NCI-H1930 (cell line): ENCODE measurements at regions not wholly inside any gene's neighbourhood (a gene's known extent, or its start where the extent isn't known, plus 50 kb on each side); places are given as distances from the start of the nearest gene placed in this dataset.
"Not testable (repeated sequence)": the region's sequence is repeated elsewhere in the genome, so short reads cannot be mapped to it uniquely, and the experiment has no call there.

Experiments used
- DNase-seq, 2 experiments: peaks; one replicate each; lab custom pipeline; 2025; lab: John Stamatoyannopoulos, UW

DNA sequence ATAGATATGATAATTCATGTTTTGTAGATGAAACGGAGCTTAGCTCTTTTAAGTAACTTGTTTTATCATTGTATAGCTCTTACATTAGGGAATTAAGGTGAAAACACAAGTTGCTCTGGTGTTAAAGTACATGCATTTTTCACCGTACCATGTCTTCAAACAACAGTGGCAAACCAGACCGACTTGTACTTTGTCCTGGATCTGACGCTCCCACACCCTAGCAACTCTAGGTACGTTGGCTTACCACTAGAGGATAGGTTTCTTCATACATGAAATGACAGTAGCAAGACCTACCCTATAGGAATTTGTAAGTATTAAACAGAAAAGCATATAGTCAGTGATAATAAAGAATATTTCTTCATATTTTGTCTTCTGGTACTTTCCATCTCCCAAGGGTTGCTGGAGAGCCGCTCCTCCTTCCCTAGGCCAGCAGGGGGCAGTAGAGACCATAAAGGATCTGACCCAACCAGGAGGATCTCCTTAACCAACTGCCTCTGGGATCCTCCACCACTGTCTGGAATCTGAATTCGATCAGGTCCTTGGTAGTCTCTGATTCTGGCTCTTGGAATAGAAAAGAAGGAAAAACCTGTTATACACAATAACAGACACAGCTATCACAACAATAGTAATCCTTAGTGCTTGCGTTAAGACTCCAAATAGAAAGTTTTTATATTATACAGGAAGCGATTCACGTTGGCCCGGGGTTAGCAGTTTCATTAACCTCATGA, 136.7 kb downstream of the CAVIN4 start:
- peak; percentile 26 to 59 for DNase-seq

DNA sequence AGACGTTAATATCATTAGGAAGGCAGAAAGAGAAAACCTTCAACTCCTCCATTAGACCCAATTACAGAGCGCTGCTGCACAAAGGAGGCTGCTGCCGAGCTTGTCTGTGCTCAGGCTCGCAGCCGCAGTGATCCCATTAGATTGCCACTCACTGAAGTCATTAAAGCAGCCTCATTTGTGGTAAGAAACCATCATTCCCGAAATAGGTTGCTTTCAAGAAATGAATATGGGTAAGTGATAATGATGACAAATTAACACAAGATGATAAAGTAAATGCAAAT, 137.2 kb downstream of the CAVIN4 start:
- no peak for DNase-seq

DNA sequence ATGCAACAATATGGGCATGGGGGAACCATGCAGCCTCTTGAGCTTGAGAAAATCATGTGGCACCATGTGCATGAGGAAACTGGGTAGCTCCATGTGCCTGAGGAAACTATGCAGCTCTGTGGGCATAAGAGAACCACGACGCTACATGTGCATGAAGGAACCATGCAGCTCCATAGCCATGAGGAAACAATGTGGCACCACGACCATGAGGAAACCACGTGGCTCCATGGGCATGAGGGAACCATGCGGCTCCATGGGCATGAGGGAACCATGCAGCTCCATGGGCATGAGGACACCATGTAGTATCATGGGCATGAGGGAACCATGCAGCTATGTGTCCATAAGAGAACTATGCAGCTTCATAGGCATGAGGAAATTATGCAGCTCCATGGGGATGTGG, 140.8 kb downstream of the CAVIN4 start:
- no peak for DNase-seq

DNA sequence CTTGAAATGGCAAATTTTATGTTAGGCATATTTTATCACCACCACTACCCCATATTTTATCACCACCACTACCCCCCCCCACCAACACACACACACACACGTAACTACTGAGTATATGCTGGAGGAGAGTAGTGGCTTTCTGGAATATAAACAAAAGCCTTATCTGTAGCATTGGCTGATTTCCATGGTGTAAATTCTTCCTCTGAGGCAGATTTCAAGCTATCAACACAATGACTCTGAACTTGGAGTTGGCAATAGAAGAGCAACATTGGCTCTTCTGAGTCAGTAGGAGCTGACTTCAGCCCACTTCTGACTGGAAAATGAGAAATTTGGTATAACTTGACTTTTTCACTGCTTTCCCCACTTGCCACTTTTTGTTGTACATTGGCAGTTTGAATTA, 143.0 kb downstream of the CAVIN4 start:
- no peak for DNase-seq

DNA sequence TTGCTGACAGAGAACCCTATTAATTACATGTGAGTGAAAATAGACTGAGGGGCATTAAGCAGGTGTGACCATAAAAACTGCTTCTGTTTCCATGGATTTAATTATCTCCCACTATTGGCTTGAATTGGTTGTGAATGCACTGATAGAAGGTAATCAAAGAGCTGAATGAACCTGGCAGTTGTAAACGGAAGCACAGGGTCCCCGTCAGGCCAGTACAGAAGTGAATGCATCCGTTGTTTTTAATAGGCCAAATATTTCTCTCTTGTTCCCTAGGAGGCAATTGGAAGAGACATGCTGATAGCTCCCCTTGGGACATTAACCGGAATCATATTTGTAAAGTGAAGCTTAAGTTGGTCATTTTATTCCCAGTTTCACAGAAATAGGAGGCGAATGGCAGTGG, 147.0 kb downstream of the CAVIN4 start:
- peak; percentile 86 to 87 for DNase-seq

DNA sequence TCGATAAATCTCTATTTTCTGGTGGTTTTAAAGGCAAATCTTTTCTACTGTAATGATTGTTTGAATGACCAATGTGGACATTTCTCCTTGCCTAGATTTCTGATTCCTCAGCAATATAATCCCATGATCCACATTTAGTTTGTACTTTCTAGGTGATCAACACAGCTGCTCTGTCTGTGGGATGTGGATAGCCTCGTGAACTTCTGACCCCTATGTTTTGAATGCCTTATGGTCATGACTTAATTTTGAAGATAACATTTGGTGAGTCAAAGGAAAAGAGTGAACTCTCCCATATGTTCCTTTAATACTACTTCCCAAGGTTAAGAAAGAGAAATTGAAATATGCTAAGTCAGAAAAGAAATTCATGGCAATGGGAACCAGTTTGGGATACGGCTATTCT, 147.5 kb downstream of the CAVIN4 start:
- DNase-seq = peak in 1 of 2 experiments; percentile 63

DNA sequence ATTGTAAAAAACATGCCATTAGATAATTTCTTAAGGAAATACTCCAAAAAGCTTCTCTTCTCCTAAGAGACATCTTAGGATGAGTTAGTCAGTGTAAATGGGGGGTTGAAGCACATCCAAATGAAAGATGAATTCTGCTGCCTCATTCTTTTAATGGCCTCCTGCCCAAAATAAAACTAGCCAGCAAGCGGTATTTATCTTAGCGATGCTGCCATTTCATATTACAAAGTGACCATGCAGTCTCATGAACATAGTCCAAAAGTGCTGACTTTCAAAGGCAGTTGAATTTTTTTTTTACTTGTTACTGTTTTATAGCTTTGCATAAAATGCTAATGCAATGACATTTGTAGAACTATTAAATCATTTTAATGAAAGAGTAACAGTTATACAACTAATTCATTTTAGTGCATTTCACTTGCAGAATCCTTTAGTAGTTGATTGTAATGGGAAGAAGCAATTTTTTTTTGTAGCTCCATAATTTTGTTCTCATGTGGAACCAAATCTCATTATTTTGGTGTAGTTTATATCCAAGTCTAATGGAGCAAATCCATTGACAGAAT, 151.5 kb downstream of the CAVIN4 start:
- DNase-seq = no peak

DNA sequence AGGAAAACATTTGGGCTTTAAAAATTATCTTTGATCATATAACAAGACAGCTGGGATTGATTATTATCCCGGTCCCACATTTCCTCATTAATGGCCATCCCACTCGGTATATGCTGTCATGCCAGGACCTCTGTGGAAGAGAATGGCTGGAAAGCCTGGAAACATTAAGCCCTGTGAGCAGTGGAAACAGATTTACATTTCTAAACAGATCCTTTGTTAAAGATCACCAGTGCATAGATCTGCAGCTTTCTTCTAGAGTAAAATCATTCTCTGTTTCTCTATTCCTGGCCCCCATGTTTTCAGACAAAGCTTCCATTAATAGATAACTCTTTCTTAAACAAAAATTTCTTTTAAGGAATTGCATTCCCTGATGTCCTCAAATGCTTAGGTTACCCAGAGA, 152.2 kb downstream of the CAVIN4 start:
- no peak for DNase-seq

DNA sequence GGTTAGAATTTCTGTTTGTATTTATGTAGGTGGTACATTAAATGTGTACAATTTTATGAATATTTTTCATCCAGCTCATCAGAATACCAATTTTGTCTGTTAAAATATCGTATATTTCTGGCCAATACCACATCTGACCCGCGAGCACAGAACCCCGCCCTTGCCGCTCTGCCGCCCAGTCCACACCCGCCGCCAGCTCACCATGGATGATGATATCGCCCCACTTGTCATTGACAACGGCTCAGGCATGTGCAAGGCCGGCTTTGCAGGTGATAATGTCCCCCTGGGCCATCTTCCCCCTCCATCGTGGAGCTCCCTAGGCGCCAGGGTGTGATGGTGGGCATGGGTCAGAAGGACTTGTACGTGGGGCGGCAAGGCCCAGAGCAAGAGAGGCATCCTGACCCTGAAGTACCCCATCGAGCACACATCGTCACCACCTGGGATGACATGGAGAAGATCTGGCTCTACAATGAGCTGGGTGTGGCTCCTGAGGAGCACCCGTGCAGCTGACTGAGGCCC, 153.2 kb downstream of the CAVIN4 start:
- DNase-seq = no peak

DNA sequence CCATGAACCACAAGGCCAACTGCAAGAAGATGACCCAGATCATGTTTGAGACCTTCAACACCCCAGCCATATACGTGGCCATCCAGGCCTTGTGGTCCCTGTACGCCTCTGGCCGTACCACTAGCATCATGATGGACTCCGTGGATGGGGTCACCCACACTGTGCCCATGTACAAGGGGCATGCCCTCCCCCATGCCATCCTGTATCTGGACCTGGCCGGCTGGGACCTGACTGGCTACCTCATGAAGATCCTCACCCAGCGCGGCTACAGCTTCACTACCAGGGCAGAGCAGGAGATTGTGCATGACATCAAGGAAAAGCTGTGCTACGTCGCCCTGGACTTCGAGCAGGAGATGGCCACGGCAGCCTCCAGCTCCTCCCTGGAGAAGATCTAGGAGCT, 153.7 kb downstream of the CAVIN4 start:
- no peak for DNase-seq

DNA sequence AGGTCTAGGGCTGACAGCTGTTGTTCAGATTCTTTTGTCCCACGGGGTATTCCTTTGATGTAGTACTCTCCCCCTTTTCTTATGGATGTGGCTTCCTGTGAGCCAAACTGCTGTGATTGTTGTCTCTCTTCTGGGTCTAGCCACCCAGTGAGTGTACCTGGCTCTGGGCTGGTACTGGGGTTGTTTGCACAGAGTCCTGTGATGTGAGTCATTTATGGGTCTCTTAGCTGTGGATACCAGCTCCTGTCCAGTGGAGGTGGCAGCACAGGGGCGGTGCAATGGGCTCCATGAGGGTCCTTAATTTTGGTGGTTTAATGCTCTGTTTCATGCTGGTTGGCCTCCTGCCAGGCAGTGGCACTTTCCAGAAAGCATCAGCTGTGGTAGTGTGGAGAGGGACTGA, 161.3 kb downstream of the CAVIN4 start:
- no peak for DNase-seq

DNA sequence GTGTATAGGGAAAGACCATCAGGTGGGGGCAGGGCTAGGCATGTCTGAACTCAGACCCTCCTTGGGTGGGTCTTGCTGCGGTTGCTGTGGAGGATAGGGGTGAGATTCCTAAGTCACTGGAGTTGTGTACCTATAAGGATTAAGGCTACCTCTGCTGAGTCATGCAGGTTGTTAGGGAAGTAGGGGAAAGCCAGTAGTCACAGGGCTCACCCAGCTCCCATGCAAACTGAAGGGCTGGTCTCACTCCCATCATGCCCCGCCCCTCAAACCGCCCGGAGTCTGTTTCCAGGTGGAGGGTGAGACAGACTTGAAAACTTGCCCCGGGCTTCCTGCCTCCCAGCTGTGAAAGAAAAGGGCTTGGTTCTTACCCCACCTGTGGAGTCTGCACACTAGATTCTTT, 161.8 kb downstream of the CAVIN4 start:
- DNase-seq = no peak

DNA sequence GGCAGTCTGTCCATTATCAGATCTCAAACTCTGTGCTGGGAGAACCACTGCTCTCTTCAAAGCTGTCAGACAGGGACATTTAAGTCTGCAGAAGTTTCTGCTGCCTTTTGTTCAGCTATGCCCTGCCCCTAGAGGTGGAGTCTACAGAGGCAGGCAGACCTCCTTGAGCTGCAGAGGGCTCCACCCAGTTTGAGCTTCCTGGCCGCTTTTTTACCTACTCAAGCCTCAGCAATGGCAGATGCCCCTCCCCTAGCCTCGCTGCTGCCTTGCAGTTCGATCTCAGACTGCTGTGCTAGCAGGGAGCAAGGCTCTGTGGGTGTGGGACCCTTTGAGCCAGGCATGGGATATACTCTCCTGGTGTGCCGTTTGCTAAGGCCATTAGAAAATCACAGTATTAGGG, 171.1 kb downstream of the CAVIN4 start:
- not testable (repeated sequence) for DNase-seq

DNA sequence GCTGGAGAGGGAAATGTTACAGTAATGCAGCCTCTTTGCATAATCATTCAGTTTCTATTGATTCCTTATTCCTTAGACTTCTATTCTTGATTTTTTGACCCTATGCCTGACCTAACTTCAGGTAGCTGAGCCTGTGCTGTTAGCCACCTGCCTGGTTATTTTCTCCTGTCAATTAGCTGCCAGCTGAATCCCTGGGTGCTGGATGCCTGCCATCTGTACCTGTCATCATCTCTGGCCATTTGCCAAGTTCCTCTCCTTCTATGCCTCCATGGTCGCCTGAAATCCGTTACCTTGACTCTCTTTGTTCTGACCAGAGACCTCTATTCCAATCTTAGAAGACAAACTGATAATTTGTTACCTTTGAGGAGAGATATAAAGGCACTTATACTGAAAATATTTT, 178.3 kb downstream of the CAVIN4 start:
- peak in 1 of 2 experiments; percentile 42 for DNase-seq

DNA sequence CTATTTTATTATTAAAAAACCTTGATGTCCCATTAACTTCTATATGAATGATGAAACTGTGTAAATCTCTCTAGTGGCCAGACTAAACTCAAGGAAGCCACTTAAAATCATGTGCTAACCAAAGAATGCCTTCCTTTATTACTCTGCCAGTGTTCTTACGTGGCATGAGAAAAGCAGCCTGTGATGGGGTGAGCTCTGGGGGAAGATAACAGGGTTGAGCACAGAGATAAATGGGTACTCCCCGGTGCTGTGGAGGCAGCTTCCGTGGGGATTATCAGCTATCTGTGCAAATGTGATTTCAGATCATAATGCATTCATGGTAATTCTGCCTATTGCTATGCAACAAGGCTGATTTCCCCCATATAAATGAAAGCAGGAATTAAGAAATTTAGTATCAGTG, 181.3 kb downstream of the CAVIN4 start:
- no peak for DNase-seq

DNA sequence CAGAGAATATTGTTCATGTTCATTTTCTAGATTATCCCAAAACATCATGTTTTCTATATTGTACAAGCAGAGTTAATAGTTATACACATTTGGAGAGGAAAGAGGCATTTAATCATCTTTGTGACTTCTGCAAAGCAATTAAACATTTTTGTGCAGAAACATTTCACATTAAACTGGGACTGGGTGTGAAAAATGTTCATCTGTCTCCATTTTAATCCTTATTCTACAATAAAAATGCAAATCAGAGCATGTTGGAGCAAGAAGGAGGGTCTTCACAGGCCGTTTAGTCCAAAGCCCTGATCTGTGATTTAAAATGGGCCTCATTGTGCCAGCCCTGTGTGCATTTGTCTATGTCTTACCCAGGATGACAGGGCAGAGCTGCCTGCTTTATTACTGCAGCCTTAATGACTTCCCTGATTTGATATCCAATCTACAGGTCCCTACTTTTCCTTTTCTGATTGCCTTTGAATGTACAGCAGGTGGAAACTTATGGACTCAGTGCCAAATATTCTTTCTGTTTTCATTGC, 183.5 kb downstream of the CAVIN4 start:
- DNase-seq = no peak

DNA sequence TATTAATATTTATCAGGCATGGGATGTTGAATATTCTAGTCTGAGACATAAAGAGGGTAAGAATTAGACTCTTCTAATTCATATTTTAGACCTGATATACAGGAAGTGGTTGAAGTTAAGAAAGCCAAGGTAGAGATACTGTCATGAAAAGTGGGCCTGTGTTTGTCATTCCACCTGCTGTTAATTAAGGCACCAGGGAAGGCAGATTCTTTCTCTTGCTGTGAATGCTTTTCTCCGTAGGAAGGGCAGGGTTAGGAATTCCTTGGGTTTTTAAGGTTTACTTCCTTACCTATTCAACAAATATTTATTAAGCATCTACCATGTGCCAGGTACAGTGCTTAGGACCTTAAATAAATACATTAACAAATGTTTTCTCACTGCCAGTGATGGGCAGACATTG, 196.4 kb downstream of the CAVIN4 start:
- no peak for DNase-seq

DNA sequence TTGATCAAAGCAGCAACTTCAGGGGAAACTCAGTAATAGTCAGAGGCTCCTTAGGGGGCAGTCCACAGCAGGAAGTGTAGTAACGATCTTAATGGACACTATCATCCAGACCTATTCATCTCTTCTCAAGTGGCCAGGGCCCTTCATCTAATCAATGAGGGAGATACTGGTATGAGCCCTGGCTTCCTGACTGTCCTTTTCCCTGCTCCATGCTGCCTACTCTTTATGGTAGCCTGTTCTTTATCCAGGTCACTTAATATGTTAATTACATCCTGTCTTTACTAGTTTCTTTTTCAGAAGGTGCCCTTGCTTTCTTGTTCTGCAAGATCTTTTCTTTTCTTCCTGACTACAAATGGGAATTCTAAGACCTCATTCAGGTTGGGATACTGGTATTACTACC, 197.1 kb downstream of the CAVIN4 start:
- no peak for DNase-seq

DNA sequence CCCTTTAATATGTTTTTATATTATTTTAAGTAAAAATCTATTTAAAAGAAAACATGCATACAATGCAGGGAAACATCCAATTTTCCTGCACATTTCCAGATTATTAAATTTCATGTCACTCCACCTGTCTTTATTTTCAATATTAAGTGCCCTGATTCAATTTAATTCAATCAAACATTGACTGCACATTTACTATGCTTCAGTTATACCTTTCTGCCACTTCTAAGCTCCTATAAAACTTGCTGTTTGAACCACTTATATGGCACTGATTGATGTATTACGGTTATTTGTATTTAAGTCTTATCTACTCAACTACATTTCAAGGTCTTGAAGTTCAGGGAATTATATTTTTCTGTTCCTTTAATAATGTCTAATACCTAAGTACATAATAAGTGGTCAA, 198.0 kb downstream of the CAVIN4 start:
- DNase-seq = no peak

DNA sequence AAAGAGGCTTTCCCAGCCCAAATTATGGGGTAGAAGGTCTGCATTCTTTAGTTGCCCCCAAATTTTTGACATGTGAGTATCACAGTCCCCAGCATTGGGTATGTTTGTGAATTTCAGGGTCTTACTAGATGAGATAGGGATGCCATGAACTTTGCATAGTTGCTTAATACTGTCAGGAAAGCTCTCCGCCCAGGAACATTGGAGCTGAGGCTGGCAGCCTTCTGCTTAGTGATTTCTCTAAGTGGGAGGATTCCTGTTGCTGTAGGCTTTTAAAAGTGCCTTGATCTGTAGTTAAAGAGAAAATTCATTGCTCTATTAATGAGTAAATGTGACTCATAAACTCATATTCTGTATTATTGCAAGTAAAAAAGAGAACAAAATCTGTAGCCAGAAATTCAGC, 206.9 kb downstream of the CAVIN4 start:
- no peak for DNase-seq

DNA sequence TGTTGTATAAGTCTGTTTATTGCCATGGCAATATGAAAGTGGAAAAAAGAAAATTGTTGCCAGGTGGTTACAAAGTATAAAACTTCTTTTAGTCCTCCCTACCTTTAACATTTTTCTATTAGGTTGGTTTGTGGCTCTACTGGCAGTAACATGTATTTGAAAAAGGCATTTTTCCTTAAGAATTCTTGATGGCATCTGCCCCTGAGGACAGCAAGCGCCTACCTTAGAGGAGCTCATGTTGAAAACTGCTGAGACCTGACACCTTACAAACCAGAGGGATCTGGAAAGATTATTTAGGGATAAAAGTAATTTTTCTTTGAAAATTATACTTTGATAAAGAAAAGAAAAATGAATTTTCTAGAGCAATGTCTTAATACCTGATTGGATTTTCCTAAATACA, 208.1 kb downstream of the CAVIN4 start:
- no peak for DNase-seq

DNA sequence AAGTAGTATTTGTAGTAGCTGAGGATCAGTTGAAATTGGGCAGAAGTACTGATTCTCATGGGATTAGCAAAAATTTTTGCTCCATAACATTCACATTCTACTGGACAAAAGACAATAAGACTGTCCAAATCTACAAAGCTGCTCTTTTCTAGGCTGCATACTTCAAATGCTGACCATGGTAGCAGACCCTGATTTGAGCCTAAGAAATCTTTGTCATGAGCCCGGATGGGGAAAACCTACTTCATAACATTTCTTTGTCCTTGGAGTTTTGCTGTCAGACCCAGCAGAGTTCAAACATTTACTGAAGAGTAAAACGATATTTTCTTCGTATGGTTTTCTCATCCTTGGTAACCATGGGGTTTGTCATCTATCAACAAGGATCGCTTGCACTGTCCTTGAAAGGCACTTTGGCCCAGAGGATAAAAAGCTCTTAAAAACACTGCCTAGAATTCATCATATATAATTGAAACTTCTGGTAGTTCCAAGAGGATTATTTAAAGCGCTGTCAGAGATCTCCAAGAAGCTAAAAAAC, 216.9 kb downstream of the CAVIN4 start:
- DNase-seq = no peak

DNA sequence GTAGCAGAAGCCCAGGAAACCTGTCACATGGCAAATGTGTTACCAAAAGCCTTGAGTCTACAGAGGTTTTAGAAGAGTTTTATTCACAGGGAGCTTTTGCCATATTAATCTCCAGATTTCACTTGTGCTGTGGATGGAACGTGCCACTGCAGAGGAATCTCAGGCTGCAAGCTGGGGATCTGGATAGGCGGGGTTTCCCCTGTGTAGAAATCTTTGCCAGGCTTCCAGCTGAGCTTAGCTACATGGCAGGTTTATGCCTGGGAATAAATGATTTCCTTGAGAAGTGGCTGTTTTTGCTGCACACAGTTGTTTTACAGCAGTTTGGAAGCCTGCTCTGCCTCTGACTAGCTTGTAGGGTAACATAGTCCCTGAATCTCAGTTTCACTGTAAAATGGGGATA, 224.6 kb upstream of the PLPPR1 start:
- DNase-seq = no peak

DNA sequence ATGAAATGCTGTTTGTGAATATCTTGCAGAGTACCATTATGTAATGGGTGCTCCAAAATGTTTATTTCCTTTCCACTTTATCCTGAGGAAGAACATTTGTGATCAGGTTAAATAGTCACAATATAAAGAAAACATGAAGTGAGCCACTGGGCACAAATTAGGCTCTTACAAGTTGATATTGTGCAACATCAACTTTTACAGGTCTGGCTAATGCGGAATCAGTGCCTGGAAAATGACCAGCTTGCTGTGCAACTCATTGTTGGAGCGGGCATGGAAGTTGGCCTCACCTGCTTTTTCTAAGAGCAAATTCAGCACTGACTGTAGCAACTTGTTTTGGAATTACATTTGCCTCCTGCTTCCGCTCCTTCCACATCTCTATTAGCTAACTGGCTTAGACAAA, 216.9 kb upstream of the PLPPR1 start:
- no peak for DNase-seq
